ENCODE measurements at regions not wholly inside any gene's neighbourhood (a gene's known extent, or its start where the extent isn't known, plus 50 kb on each side); places are given as distances from the start of the nearest gene placed in this dataset.
"Not testable (repeated sequence)": the region's sequence is repeated elsewhere in the genome, so short reads cannot be mapped to it uniquely, and the experiment has no call there.

DNA sequence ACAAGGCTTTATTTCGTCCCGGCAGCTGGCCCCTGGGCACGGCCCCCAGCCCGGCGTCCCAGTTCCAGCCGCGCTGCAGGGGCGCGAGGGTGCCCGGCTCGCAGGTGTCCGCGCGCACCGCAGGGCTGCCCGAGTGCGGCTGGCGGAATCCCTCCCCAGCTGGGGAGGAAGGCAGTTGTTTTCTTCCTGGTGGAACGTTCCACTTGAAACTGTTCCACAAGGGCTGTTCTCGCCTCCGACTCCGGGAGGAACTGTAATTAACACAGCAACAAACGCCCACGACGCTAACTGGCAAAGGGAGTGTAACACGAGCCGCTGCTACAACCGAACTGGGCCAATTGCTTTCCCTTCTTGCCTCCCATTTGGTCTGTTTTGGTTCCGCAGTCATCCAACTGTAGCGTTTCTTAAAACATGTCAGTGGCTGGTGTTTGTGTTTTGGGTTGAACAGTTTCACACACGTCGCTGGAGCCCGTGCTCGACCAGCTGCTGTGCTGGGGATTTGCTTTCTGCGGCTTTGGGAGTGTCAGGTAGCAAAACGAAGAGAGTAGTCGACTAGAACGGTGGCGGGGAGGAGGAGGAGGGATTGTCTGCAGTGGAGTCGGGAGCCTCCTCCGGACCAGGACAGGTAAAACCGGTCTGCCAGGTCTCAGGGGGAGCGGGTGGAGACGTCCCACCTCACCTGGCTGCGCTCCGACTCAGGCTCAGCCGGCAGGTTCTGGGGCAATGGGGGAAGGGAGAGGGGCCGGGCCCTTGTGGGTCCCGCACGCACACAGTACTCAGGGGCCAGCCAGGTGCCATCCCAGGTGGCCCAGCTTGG lies 131.6 kb upstream of the NIPBL start:
- H3K4me3 ChIP-seq: peak overlapping the region; percentile 54 to 74 (median 64)
- TF ChIP-seq, protein P1, sequence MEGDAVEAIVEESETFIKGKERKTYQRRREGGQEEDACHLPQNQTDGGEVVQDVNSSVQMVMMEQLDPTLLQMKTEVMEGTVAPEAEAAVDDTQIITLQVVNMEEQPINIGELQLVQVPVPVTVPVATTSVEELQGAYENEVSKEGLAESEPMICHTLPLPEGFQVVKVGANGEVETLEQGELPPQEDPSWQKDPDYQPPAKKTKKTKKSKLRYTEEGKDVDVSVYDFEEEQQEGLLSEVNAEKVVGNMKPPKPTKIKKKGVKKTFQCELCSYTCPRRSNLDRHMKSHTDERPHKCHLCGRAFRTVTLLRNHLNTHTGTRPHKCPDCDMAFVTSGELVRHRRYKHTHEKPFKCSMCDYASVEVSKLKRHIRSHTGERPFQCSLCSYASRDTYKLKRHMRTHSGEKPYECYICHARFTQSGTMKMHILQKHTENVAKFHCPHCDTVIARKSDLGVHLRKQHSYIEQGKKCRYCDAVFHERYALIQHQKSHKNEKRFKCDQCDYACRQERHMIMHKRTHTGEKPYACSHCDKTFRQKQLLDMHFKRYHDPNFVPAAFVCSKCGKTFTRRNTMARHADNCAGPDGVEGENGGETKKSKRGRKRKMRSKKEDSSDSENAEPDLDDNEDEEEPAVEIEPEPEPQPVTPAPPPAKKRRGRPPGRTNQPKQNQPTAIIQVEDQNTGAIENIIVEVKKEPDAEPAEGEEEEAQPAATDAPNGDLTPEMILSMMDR (IDR thresholded peaks at IDR 0.05): peak in 1 of 6 experiments; percentile 4
- no peak for TF ChIP-seq POLR2A (IDR thresholded peaks at IDR 0.05)
- 0% methylated on average over 11 to 17 of the region's 50 CpGs for WGBS, 2 donors
- peaks cover 13 to 40% (median 15%) of the 10 kb centered on the region in 3 donors for H3K4me1 ChIP-seq
- H3K9me3 ChIP-seq: no peaks in the 10 kb centered on the region
- H3K36me3 ChIP-seq: no peaks in the 10 kb centered on the region
- intact Hi-C loops (cut with DNase I): loop anchor here (5.0 kb wide), 1 partner anchor 122 kb away; no protein-coding TSS in a partner anchor
- H3K27me3 ChIP-seq: peaks cover 0 to 3% (median 0%) of the 10 kb centered on the region in 4 donors
- peak overlapping the region; percentile 84 to 95 (median 89) for H3K27ac ChIP-seq
- no peak for DNase-seq

DNA sequence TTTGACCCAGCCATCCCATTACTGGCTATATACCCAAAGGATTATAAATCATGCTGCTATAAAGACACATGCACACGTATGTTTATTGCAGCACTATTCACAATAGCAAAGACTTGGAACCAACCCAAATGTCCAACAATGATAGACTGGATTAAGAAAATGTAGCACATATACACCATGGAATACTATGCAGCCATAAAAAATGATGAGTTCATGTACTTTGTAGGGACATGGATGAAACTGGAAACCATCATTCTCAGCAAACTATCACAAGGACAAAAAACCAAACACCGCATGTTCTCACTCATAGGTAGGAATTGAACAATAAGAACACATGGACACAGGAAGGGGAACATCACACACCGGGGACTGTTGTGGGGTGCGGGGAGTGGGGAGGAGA lies 128.8 kb upstream of the NIPBL start:
- H3K4me1 ChIP-seq: peaks cover 13 to 34% (median 15%) of the 10 kb centered on the region in 3 donors
- WGBS, 2 donors: 93 to 97% methylated on average over 3 of the region's 4 CpGs
- not testable (repeated sequence) for H3K27me3 ChIP-seq, H3K4me3 ChIP-seq, H3K9me3 ChIP-seq, DNase-seq, H3K27ac ChIP-seq, H3K36me3 ChIP-seq
- intact Hi-C loops (cut with DNase I): loop anchor here (5.0 kb wide), 1 partner anchor 120 kb away; no protein-coding TSS in a partner anchor

DNA sequence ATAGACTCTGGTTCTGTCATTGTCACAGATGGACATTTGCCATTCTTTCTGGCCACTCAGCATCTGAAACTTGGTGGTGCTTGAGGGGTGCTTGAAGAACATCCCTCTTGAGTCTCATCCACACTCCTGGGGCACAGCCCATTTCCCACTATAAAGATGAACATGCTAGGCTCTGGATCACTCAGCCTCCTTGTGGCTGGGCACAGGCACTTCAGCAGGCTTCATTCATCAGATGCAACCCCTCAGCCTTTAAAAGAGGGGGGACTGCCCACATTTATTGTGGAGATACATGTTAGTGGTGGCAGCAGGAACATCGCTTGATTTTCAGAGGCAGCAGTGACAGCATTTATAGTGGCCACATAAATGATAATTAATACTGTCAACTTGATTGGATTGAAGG lies 124.7 kb upstream of the NIPBL start:
- H3K36me3 ChIP-seq: no peaks in the 10 kb centered on the region
- no peaks in the 10 kb centered on the region for H3K9me3 ChIP-seq
- no peak for DNase-seq
- H3K27me3 ChIP-seq: no peaks in the 10 kb centered on the region
- no peak for TF ChIP-seq POLR2A (IDR thresholded peaks at IDR 0.05)
- TF ChIP-seq, protein P1 (IDR thresholded peaks at IDR 0.05): no peak
- H3K27ac ChIP-seq: no peak overlapping the region
- intact Hi-C loops (cut with DNase I): no loop called here
- H3K4me1 ChIP-seq: no peaks in the 10 kb centered on the region
- no peak overlapping the region for H3K4me3 ChIP-seq
- WGBS, 2 donors: 100% methylated on average over 1 of the region's 1 CpG; no CpG with 5 or more reads in 1 of the 2 donors

DNA sequence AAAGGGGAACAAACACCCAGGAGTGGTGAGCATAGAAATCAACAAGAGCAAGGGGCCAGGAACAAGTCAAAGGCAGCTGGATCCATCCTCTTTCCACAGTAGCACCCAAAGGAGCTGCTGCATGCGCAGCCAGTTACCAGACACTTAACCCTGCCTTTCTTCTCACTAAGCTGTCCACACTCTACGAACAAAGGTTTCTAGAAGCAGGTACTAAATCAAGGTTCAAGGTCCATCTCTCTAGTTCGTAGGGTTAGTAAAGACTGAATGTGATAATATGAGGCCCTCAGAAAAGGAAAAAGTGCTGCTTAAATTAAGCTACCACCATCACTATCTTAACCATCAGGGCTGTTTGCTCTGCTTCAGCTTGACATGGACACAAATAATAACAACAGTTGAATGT lies 121.2 kb upstream of the NIPBL start:
- intact Hi-C loops (cut with DNase I): no loop called here
- H3K27ac ChIP-seq: no peak overlapping the region
- no peaks in the 10 kb centered on the region for H3K9me3 ChIP-seq
- no peak for TF ChIP-seq POLR2A (IDR thresholded peaks at IDR 0.05)
- TF ChIP-seq, protein P1 (IDR thresholded peaks at IDR 0.05): no peak
- H3K27me3 ChIP-seq: no peaks in the 10 kb centered on the region
- H3K4me3 ChIP-seq: no peak overlapping the region
- H3K36me3 ChIP-seq: no peaks in the 10 kb centered on the region
- no peak for DNase-seq
- no peaks in the 10 kb centered on the region for H3K4me1 ChIP-seq
- 74 to 81% methylated on average over 3 of the region's 3 CpGs for WGBS, 2 donors

DNA sequence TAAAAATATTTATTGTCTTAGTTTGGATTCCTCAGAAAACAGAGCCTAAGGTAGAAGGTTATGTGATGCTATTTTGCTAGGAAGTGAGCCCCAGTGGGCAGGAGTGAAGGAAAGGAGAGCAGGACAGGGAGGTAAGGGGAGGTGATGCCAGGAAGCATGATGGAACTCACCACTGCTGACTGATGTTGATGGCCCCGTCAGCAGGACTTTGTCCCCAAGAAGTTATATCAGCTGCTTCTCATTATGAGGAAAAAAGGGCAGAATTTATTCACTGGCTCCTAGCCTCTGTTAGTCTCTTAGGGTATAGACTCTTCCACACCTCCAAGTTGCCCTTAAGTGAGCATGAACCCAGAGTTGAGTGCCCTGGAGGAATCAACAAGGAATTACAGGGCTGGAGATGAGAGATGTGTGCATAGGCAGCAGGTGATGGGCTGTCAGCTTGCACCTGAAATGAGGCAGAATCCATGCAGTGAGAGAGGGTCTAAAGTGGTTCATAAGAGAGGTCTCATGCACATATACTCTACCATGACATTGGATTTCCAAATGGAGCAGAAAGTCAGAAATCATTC lies 120.6 kb upstream of the NIPBL start:
- no peak for DNase-seq
- Histone ChIP-seq H3K27me3 (no peaks in the 10 kb centered on the region), H3K4me1 (no peaks in the 10 kb centered on the region), H3K36me3 (no peaks in the 10 kb centered on the region), H3K27ac (no peak overlapping the region), H3K9me3 (no peaks in the 10 kb centered on the region), H3K4me3 (no peak overlapping the region)
- no peak for TF ChIP-seq POLR2A (IDR thresholded peaks at IDR 0.05)
- TF ChIP-seq, protein P1 (IDR thresholded peaks at IDR 0.05): peak in 1 of 6 experiments; percentile 6
- 67 to 100% methylated on average over 1 of the region's 1 CpG for WGBS, 2 donors
- intact Hi-C loops (cut with DNase I): no loop called here

Data from esophagus squamous epithelium (tissue), 5 donors.